ENCODE measurements at regions not wholly inside any gene's neighbourhood (a gene's known extent, or its start where the extent isn't known, plus 50 kb on each side); places are given as distances from the start of the nearest gene placed in this dataset.

- no peak for TF ChIP-seq CTCF (conservative IDR thresholded peaks at IDR 0.05)
- no peak for TF ChIP-seq ZFX (IDR thresholded peaks at IDR 0.05)
- no peak overlapping the region for H3K27ac ChIP-seq
These were observed 125.7 kb upstream of the TNS3 start for GRCh38 chr7:47707583-47707982.

GRCh38 chr7:47704936-47705335 lies 123.0 kb upstream of the TNS3 start:
- H3K27ac ChIP-seq: no peak overlapping the region
- TF ChIP-seq CTCF (conservative IDR thresholded peaks at IDR 0.05) (no peak), ZFX (IDR thresholded peaks at IDR 0.05) (no peak)

GRCh38 chr7:47702080-47702479 lies 120.2 kb upstream of the TNS3 start:
- H3K27ac ChIP-seq: no peak overlapping the region
- no peak for TF ChIP-seq CTCF (conservative IDR thresholded peaks at IDR 0.05)

- no peak for TF ChIP-seq ZFX (IDR thresholded peaks at IDR 0.05)
- no peak overlapping the region for H3K27ac ChIP-seq
These were observed 116.5 kb upstream of the TNS3 start for GRCh38 chr7:47698386-47698785.

- no peak overlapping the region for H3K27ac ChIP-seq
These were observed 115.6 kb upstream of the TNS3 start for GRCh38 chr7:47697543-47697942.

GRCh38 chr7:47696152-47696710 lies 114.3 kb upstream of the TNS3 start:
- no peak for TF ChIP-seq ZFX (IDR thresholded peaks at IDR 0.05)
- TF ChIP-seq CTCF (conservative IDR thresholded peaks at IDR 0.05): no peak
- no peak overlapping the region for H3K27ac ChIP-seq

More at GRCh38 chr7:47697543-47697942, 115.6 kb upstream of the TNS3 start:
- no peak for TF ChIP-seq CTCF (conservative IDR thresholded peaks at IDR 0.05)
- TF ChIP-seq ZFX (IDR thresholded peaks at IDR 0.05): no peak

GRCh38 chr7:47693216-47693615 lies 111.3 kb upstream of the TNS3 start:
- peak overlapping the region; percentile 48 for H3K27ac ChIP-seq
- TF ChIP-seq ZFX (IDR thresholded peaks at IDR 0.05): no peak
- no peak for TF ChIP-seq CTCF (conservative IDR thresholded peaks at IDR 0.05)

GRCh38 chr7:47691988-47692387 lies 110.1 kb upstream of the TNS3 start:
- no peak for TF ChIP-seq CTCF (conservative IDR thresholded peaks at IDR 0.05)
- TF ChIP-seq ZFX (IDR thresholded peaks at IDR 0.05): no peak
- peak overlapping the region; percentile 48; the same call in 1 of the 2 replicates for H3K27ac ChIP-seq

Measured in C4-2B (cell line).